Keratinocyte (primary cell): ENCODE measurements at regions not wholly inside any gene's neighbourhood (a gene's known extent, or its start where the extent isn't known, plus 50 kb on each side); places are given as distances from the start of the nearest gene placed in this dataset.

ENCODE experiments used
- DNase-seq: peaks from one replicate; pipeline ENCODE4 v3.0.0-alpha.2; 2011; ENCODE audit warnings: low read depth, missing footprints, low spot score
- FAIRE-seq: peaks from 2 replicates; lab custom pipeline; 2011; peaks lifted over from hg19 to GRCh38; lab: Jason Lieb, UNC
- H2AFZ ChIP-seq: 2 replicates; pipeline ENCODE4 v1.6.0; 2012; ENCODE audit warnings: low read length, control low read depth, inconsistent platforms; ENCODE audit not compliant: control insufficient read depth
- H3K27ac ChIP-seq: 2 replicates; pipeline ENCODE4 v1.5.1; 2011; ENCODE audit warnings: low read length; ENCODE audit not compliant: control insufficient read depth, insufficient read depth
- H3K27me3 ChIP-seq: 3 replicates; pipeline ENCODE4 v1.6.0; 2011; ENCODE audit warnings: low read length; ENCODE audit not compliant: control insufficient read depth, insufficient read depth; ENCODE audit errors: extremely low read depth
- H3K36me3 ChIP-seq, 2 experiments: 2 replicates in 1 of 2; 3 replicates in 1 of 2; pipeline ENCODE4 v1.5.1; 2011; ENCODE audit warnings: low read length in 2 of 2, mild to moderate bottlenecking in 1 of 2; ENCODE audit not compliant: control insufficient read depth in 2 of 2, insufficient read depth in 2 of 2; ENCODE audit errors: extremely low read depth in 1 of 2
- H3K4me1 ChIP-seq: 3 replicates; pipeline ENCODE4 v1.5.1; 2011; ENCODE audit warnings: low read length; ENCODE audit not compliant: control insufficient read depth, insufficient read depth; ENCODE audit errors: extremely low read depth
- H3K4me2 ChIP-seq: 3 replicates; pipeline ENCODE4 v1.6.0; 2011; ENCODE audit warnings: low read depth, low read length; ENCODE audit not compliant: control insufficient read depth, insufficient read depth; ENCODE audit errors: extremely low read depth
- H3K4me3 ChIP-seq, 3 experiments: fragments of 200-600 bp in 1 of 3; sonication (generic) in 1 of 3; 2 replicates in 2 of 3; 3 replicates in 1 of 3; pipeline ENCODE4 v1.5.1; 2011 to 2016; ENCODE audit warnings: low read length in 3 of 3, mild to moderate bottlenecking in 3 of 3, control low read depth in 2 of 3, inconsistent platforms in 1 of 3, low read depth in 1 of 3, mixed read lengths in 1 of 3, mixed run types in 1 of 3, moderate library complexity in 1 of 3; ENCODE audit not compliant: control insufficient read depth in 2 of 3, insufficient read depth in 2 of 3; ENCODE audit errors: extremely low read depth in 1 of 3
- H3K79me2 ChIP-seq: 2 replicates; pipeline ENCODE4 v1.6.0; 2012; ENCODE audit warnings: low read length; ENCODE audit not compliant: control insufficient read depth, insufficient read depth
- H3K9ac ChIP-seq: 3 replicates; pipeline ENCODE4 v1.6.0; 2011; ENCODE audit warnings: low read length; ENCODE audit not compliant: control insufficient read depth, insufficient read depth; ENCODE audit errors: extremely low read depth
- H3K9me1 ChIP-seq: 3 replicates; pipeline ENCODE4 v1.6.0; 2011; ENCODE audit warnings: low read length; ENCODE audit not compliant: control insufficient read depth, insufficient read depth; ENCODE audit errors: extremely low read depth
- H3K9me3 ChIP-seq: 2 replicates; pipeline ENCODE4 v1.5.1; 2012; ENCODE audit warnings: low read depth, low read length; ENCODE audit not compliant: control insufficient read depth
- H4K20me1 ChIP-seq: 3 replicates; pipeline ENCODE4 v1.6.0; 2011; ENCODE audit warnings: low read length; ENCODE audit not compliant: control insufficient read depth, insufficient read depth; ENCODE audit errors: extremely low read depth
- CTCF ChIP-seq, 3 experiments: IDR thresholded peaks in 1 of 3; conservative IDR thresholded peaks in 1 of 3; optimal IDR thresholded peaks in 1 of 3; 2 replicates in 2 of 3; 3 replicates in 1 of 3; pipeline versions ENCODE3 to v1.5.1; 2011; ENCODE audit warnings: low read length in 3 of 3, mild to moderate bottlenecking in 3 of 3, moderate library complexity in 2 of 3, control low read depth in 1 of 3, inconsistent platforms in 1 of 3; ENCODE audit not compliant: insufficient read depth in 2 of 3; ENCODE audit errors: extremely low read depth in 1 of 3
- EZH2 ChIP-seq: IDR thresholded peaks from one replicate; pipeline ENCODE4 v1.6.1; 2012; ENCODE audit warnings: inconsistent platforms, mild to moderate bottlenecking, low read length, moderate library complexity
- dilution Hi-C: fragments of 300-500 bp; cut with MboI; formaldehyde crosslinking; loops from one replicate; pipeline ENCODE4 v1.7.0; 2020; ENCODE audit warnings: low sequenced_read_pairs; ENCODE audit not compliant: extremely low pct_ligation_motif_present

- Histone ChIP-seq H3K79me2 (no peaks in the 10 kb centered on the region), H3K36me3 (no peaks in the 10 kb centered on the region), H3K27me3 (no peaks in the 10 kb centered on the region), H4K20me1 (no peaks in the 10 kb centered on the region), H3K27ac (no peak overlapping the region), H3K4me1 (peaks cover 9% of the 10 kb centered on the region), H3K4me3 (no peak overlapping the region), H3K4me2 (no peak overlapping the region), H3K9me3 (no peaks in the 10 kb centered on the region), H3K9me1 (no peaks in the 10 kb centered on the region), H2AFZ (no peak overlapping the region), H3K9ac (no peak overlapping the region)
- TF ChIP-seq CTCF (optimal IDR thresholded peaks at IDR 0.05 in 1 of 3, IDR thresholded peaks at IDR 0.05 in 1 of 3, conservative IDR thresholded peaks at IDR 0.05 in 1 of 3; ENCODE audit: extremely low read depth in 1 of 3, insufficient read depth in 2 of 3, low read length in 3 of 3) = no peak
- no peak for TF ChIP-seq EZH2
- DNase-seq = no peak
- FAIRE-seq = peak; percentile 75
- dilution Hi-C loops = no loop called here
Measured at GRCh38 chr3:23041918-23042696, 161.0 kb upstream of the UBE2E2 start.

- Histone ChIP-seq H3K79me2 (no peaks in the 10 kb centered on the region), H3K9me3 (no peaks in the 10 kb centered on the region), H3K27me3 (no peaks in the 10 kb centered on the region), H3K4me2 (no peak overlapping the region), H3K36me3 (no peaks in the 10 kb centered on the region), H3K4me3 (no peak overlapping the region), H2AFZ (no peak overlapping the region), H3K4me1 (peaks cover 9% of the 10 kb centered on the region), H3K27ac (no peak overlapping the region), H3K9ac (no peak overlapping the region), H3K9me1 (no peaks in the 10 kb centered on the region), H4K20me1 (no peaks in the 10 kb centered on the region)
- no peak for DNase-seq
- TF ChIP-seq EZH2 (no peak), CTCF (optimal IDR thresholded peaks at IDR 0.05 in 1 of 3, IDR thresholded peaks at IDR 0.05 in 1 of 3, conservative IDR thresholded peaks at IDR 0.05 in 1 of 3; ENCODE audit: extremely low read depth in 1 of 3, insufficient read depth in 2 of 3, low read length in 3 of 3) (no peak)
- FAIRE-seq = no peak
- dilution Hi-C loops = no loop called here
Measured at GRCh38 chr3:23044463-23044862, 158.7 kb upstream of the UBE2E2 start.
